Hepatocyte (in vitro differentiated cells): ENCODE measurements at regions not wholly inside any gene's neighbourhood (a gene's known extent, or its start where the extent isn't known, plus 50 kb on each side); places are given as distances from the start of the nearest gene placed in this dataset.

Experiments
- CTCF ChIP-seq: fragments of 200-600 bp; sonication (generic); IDR thresholded peaks from 2 replicates; pipeline ENCODE4 v1.5.1; 2016; ENCODE audit warnings: antibody characterized with exemption, mild to moderate bottlenecking; ENCODE audit not compliant: poor library complexity
- EZH2 ChIP-seq: fragments of 200-600 bp; sonication (generic); IDR thresholded peaks from 2 replicates; pipeline ENCODE4 v1.6.1; 2016; ENCODE audit warnings: antibody characterized with exemption, mild to moderate bottlenecking, borderline replicate concordance

GRCh38 chr3:5437296-5437782 lies 249.8 kb downstream of the EDEM1 start:
- TF ChIP-seq EZH2 (no peak), CTCF (no peak)
